ENCODE measurements at regions not wholly inside any gene's neighbourhood (a gene's known extent, or its start where the extent isn't known, plus 50 kb on each side); places are given as distances from the start of the nearest gene placed in this dataset.

GRCh38 chr14:66238969-66239368 is 247.2 kb upstream of the CCDC196 start:
- TF ChIP-seq POLR2AphosphoS5 (IDR thresholded peaks at IDR 0.05): no peak
- no peak for TF ChIP-seq CTCF (IDR thresholded peaks at IDR 0.05)
